ENCODE measurements at regions not wholly inside any gene's neighbourhood (a gene's known extent, or its start where the extent isn't known, plus 50 kb on each side); places are given as distances from the start of the nearest gene placed in this dataset.
A peak's percentile ranks its signal among the peaks of the same experiment; 100 is the strongest.
"Not testable (repeated sequence)": the region's sequence is repeated elsewhere in the genome, so short reads cannot be mapped to it uniquely, and the experiment has no call there.

GRCh38 chr15:92728266-92728665 lies 72.7 kb upstream of the FAM174B start:
- Histone ChIP-seq H3K27me3 (ENCODE audit: low read depth, low read length) (peaks cover 5% of the 10 kb centered on the region), H3K79me2 (ENCODE audit: low read length) (no peaks in the 10 kb centered on the region), H2AFZ (ENCODE audit: low read depth, low read length) (no peak overlapping the region), H3K4me2 (ENCODE audit: low read length) (0 out of 2 replicates have a peak overlapping the region, but pooled peaks have one; percentile 4), H4K20me1 (ENCODE audit: insufficient read depth, low read length) (no peaks in the 10 kb centered on the region), H3K4me1 (ENCODE audit: low read length) (peaks cover 6% of the 10 kb centered on the region; the same call in 1 of the 2 replicates), H3K27ac (ENCODE audit: low read length) (no peak overlapping the region), H3K4me3 (ENCODE audit: low read length) (no peak overlapping the region), H3K36me3 (replicated peaks; ENCODE audit: low read depth, low read length) (no peaks in the 10 kb centered on the region), H3K9ac (ENCODE audit: low read length) (no peak overlapping the region), H3K9me3 (ENCODE audit: insufficient read depth, low read length) (no peaks in the 10 kb centered on the region)
- no peak for TF ChIP-seq EZH2phosphoT487 (IDR thresholded peaks at IDR 0.05; ENCODE audit: low read depth)
- no peak for TF ChIP-seq CTCF (IDR thresholded peaks at IDR 0.05; ENCODE audit: low read depth, low read length)

DNA sequence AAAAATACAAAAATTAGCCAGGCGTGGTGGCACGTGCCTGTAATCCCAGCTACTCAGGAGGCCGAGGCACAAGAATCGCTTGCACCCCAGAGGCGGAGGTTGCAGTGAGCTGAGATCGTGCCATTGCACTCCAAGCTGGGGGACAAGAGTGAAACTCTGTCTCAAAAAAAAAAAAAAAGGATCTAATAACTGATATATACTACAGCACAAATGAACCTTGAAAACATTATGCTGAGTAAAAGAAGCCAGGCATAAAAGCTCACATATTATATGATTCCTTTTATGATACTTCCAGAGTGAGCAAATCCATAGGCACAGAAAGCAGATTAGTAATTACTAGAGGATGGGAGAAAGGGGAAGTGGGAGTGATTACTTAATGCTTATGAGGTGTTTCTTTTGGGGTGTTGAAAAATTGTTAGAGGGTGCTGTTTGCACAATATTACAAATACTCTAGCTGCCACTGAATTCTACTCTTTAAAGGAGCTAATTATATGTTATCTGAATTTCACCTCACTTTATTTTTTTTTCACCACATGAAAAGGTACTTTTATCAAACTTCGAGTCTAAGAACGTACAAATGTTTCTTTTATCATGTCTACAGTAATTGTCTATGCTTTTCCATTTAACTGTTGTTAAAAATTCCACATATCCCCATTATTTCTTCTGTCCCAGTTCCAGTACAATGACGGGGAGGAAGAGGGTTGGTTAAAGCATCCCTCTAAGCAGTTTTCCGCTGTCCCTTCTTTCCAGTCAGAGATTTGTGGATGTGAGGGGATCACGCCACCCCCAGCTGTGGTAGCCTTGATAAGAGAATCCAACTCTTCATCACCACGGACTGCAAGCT lies 77.7 kb upstream of the FAM174B start:
- Histone ChIP-seq H3K36me3 (replicated peaks; ENCODE audit: low read depth, low read length) (no peaks in the 10 kb centered on the region), H4K20me1 (ENCODE audit: insufficient read depth, low read length) (no peaks in the 10 kb centered on the region), H3K27ac (ENCODE audit: low read length) (no peak overlapping the region), H3K4me3 (ENCODE audit: low read length) (no peak overlapping the region), H3K79me2 (ENCODE audit: low read length) (no peaks in the 10 kb centered on the region), H2AFZ (ENCODE audit: low read depth, low read length) (no peak overlapping the region), H3K4me1 (ENCODE audit: low read length) (peaks cover 5% of the 10 kb centered on the region; the same call in 1 of the 2 replicates), H3K9me3 (ENCODE audit: insufficient read depth, low read length) (no peaks in the 10 kb centered on the region), H3K4me2 (ENCODE audit: low read length) (no peak overlapping the region), H3K9ac (ENCODE audit: low read length) (no peak overlapping the region), H3K27me3 (ENCODE audit: low read depth, low read length) (peaks cover 4% of the 10 kb centered on the region; the same call in 1 of the 2 replicates)
- no peak for TF ChIP-seq CTCF (IDR thresholded peaks at IDR 0.05; ENCODE audit: low read depth, low read length)
- no peak for TF ChIP-seq EZH2phosphoT487 (IDR thresholded peaks at IDR 0.05; ENCODE audit: low read depth)

GRCh38 chr15:92733934-92734521 lies 78.5 kb upstream of the FAM174B start:
- Histone ChIP-seq H4K20me1 (ENCODE audit: insufficient read depth, low read length) (no peaks in the 10 kb centered on the region), H3K79me2 (ENCODE audit: low read length) (no peaks in the 10 kb centered on the region), H3K4me2 (ENCODE audit: low read length) (no peak overlapping the region), H3K4me3 (ENCODE audit: low read length) (no peak overlapping the region), H3K9ac (ENCODE audit: low read length) (no peak overlapping the region), H2AFZ (ENCODE audit: low read depth, low read length) (no peak overlapping the region), H3K9me3 (ENCODE audit: insufficient read depth, low read length) (no peaks in the 10 kb centered on the region), H3K4me1 (ENCODE audit: low read length) (no peaks in the 10 kb centered on the region), H3K27me3 (ENCODE audit: low read depth, low read length) (peaks cover 4% of the 10 kb centered on the region; the same call in 1 of the 2 replicates), H3K27ac (ENCODE audit: low read length) (no peak overlapping the region), H3K36me3 (replicated peaks; ENCODE audit: low read depth, low read length) (no peaks in the 10 kb centered on the region)
- TF ChIP-seq EZH2phosphoT487 (IDR thresholded peaks at IDR 0.05; ENCODE audit: low read depth) (no peak), CTCF (IDR thresholded peaks at IDR 0.05; ENCODE audit: low read depth, low read length) (no peak)

- H3K4me1 ChIP-seq (ENCODE audit: low read length); H3K9me3 ChIP-seq (ENCODE audit: insufficient read depth, low read length): not testable (repeated sequence)
Measured at GRCh38 chr15:92739246-92739645, 83.7 kb upstream of the FAM174B start.

More at GRCh38 chr15:92739246-92739645, 83.7 kb upstream of the FAM174B start:
- H2AFZ ChIP-seq (ENCODE audit: low read depth, low read length); H3K27me3 ChIP-seq (ENCODE audit: low read depth, low read length); H4K20me1 ChIP-seq (ENCODE audit: insufficient read depth, low read length); H3K9ac ChIP-seq (ENCODE audit: low read length); H3K4me3 ChIP-seq (ENCODE audit: low read length); H3K4me2 ChIP-seq (ENCODE audit: low read length); H3K36me3 ChIP-seq (replicated peaks; ENCODE audit: low read depth, low read length); H3K27ac ChIP-seq (ENCODE audit: low read length); H3K79me2 ChIP-seq (ENCODE audit: low read length): not testable (repeated sequence)

Measured in OCI-LY3 (cell line).